Hematopoietic multipotent progenitor cell treated with erythropoietin and hydrocortisone succinate and interleukin-3 and kit ligand, for 8 days (in vitro differentiated cells): ENCODE measurements at regions not wholly inside any gene's neighbourhood (a gene's known extent, or its start where the extent isn't known, plus 50 kb on each side); places are given as distances from the start of the nearest gene placed in this dataset.
"Not testable (repeated sequence)": the region's sequence is repeated elsewhere in the genome, so short reads cannot be mapped to it uniquely, and the experiment has no call there.

Source experiments
- DNase-seq: peaks from one replicate; pipeline ENCODE4 v3.0.0-alpha.2; 2015

- DNase-seq = no peak
Measured at GRCh38 chr13:80840316-80840976, 499.5 kb upstream of the SPRY2 start.

- no peak for DNase-seq
Measured at GRCh38 chr13:80835902-80836301, 495.0 kb upstream of the SPRY2 start.

GRCh38 chr13:80830431-80830830 is 489.5 kb upstream of the SPRY2 start:
- DNase-seq = no peak

- no peak for DNase-seq
Measured at GRCh38 chr13:80828759-80829158, 487.8 kb upstream of the SPRY2 start.

GRCh38 chr13:80825276-80825675 is 484.4 kb upstream of the SPRY2 start:
- DNase-seq = no peak

- DNase-seq = no peak
Measured at GRCh38 chr13:80824229-80824628, 483.3 kb upstream of the SPRY2 start.

GRCh38 chr13:80823472-80823871 is 482.5 kb upstream of the SPRY2 start:
- DNase-seq = no peak

GRCh38 chr13:80821466-80821865 is 480.5 kb upstream of the SPRY2 start:
- DNase-seq = no peak

- DNase-seq = no peak
Measured at GRCh38 chr13:80817979-80818378, 477.1 kb upstream of the SPRY2 start.

- no peak for DNase-seq
Measured at GRCh38 chr13:80814541-80814940, 473.6 kb upstream of the SPRY2 start.

GRCh38 chr13:80810294-80810693 is 469.4 kb upstream of the SPRY2 start:
- DNase-seq = not testable (repeated sequence)

GRCh38 chr13:80802946-80803345 is 462.0 kb upstream of the SPRY2 start:
- DNase-seq = no peak

- no peak for DNase-seq
Measured at GRCh38 chr13:80798576-80799133, 457.7 kb upstream of the SPRY2 start.

GRCh38 chr13:80787604-80788003 is 446.7 kb upstream of the SPRY2 start:
- no peak for DNase-seq

- no peak for DNase-seq
Measured at GRCh38 chr13:80783926-80784565, 443.1 kb upstream of the SPRY2 start.

GRCh38 chr13:80782441-80782840 is 441.5 kb upstream of the SPRY2 start:
- no peak for DNase-seq

GRCh38 chr13:80778297-80778696 is 437.4 kb upstream of the SPRY2 start:
- no peak for DNase-seq

- no peak for DNase-seq
Measured at GRCh38 chr13:80757694-80758093, 416.8 kb upstream of the SPRY2 start.

GRCh38 chr13:80755910-80756309 is 415.0 kb upstream of the SPRY2 start:
- DNase-seq = no peak

GRCh38 chr13:80754441-80754840 is 413.5 kb upstream of the SPRY2 start:
- no peak for DNase-seq

GRCh38 chr13:80753866-80754265 is 412.9 kb upstream of the SPRY2 start:
- DNase-seq = no peak

- no peak for DNase-seq
Measured at GRCh38 chr13:80751854-80752253, 410.9 kb upstream of the SPRY2 start.

GRCh38 chr13:80744147-80744914 is 403.4 kb upstream of the SPRY2 start:
- DNase-seq = no peak

- no peak for DNase-seq
Measured at GRCh38 chr13:80742033-80742432, 401.1 kb upstream of the SPRY2 start.
